ENCODE measurements at regions not wholly inside any gene's neighbourhood (a gene's known extent, or its start where the extent isn't known, plus 50 kb on each side); places are given as distances from the start of the nearest gene placed in this dataset.
"Not testable (repeated sequence)": the region's sequence is repeated elsewhere in the genome, so short reads cannot be mapped to it uniquely, and the experiment has no call there.

DNA sequence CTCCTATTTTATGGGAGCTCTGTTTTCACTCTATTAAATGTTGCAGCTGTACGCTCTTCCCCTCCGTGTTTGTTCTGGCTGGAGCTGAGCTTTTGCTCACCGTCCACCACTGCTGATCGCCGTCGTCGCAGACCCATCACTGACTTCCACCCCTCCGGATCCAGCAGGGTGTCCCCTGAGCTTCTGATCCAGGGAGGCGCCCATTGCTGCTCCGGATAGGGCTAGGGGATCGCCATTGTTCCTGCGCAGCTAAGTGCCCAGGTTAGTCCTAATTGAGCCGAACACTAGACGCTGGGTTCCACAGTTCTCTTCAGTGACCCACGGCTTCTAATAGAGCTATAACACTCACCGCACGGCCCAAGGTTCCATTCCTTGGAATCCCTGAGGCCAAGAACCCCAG lies 96.2 kb upstream of the PRDM9 start:
- Histone ChIP-seq H3K4ac (ENCODE audit: low read depth, low read length) (no peak overlapping the region), H2AK5ac (ENCODE audit: insufficient read length, low read length) (no peak overlapping the region), H3K23me2 (ENCODE audit: insufficient read length, low read depth, low read length, poor library complexity, severe bottlenecking) (no peaks in the 10 kb centered on the region), H2AFZ (ENCODE audit: low read length) (no peak overlapping the region), H4K8ac (replicated peaks; ENCODE audit: insufficient read length, low read depth, low read length) (no peak overlapping the region), H3K4me2 (ENCODE audit: insufficient read depth, insufficient read length, low read length) (no peak overlapping the region), H2BK15ac (ENCODE audit: low read depth, low read length) (no peak overlapping the region), H3K18ac (ENCODE audit: insufficient read length, low read depth, low read length) (no peak overlapping the region), H2BK120ac (ENCODE audit: low read depth, low read length, poor library complexity, severe bottlenecking) (no peak overlapping the region), H3K56ac (ENCODE audit: insufficient read length, low read depth, low read length) (no peak overlapping the region), H3K23ac (ENCODE audit: insufficient read length, low read depth, low read length) (no peak overlapping the region), H3K4me1 (ENCODE audit: insufficient read depth, low read length) (no peaks in the 10 kb centered on the region), H4K20me1 (ENCODE audit: control insufficient read depth, insufficient read depth, insufficient read length) (no peaks in the 10 kb centered on the region), H3K79me2 (ENCODE audit: insufficient read depth, low read length) (no peaks in the 10 kb centered on the region), H3K27ac (ENCODE audit: insufficient read length, low read depth, low read length) (no peak overlapping the region), H2BK5ac (ENCODE audit: insufficient read length, low read length) (no peak overlapping the region), H3T11ph (ENCODE audit: low read length) (no peak overlapping the region), H3K27me3 (ENCODE audit: insufficient read depth, low read length) (no peaks in the 10 kb centered on the region), H3K79me1 (ENCODE audit: insufficient read depth, low read depth, low read length, poor library complexity, severe bottlenecking) (no peaks in the 10 kb centered on the region), H4K91ac (ENCODE audit: insufficient read length, low read depth, low read length) (no peak overlapping the region), H2BK20ac (ENCODE audit: low read depth, low read length, poor library complexity, severe bottlenecking) (no peak overlapping the region), H4K5ac (ENCODE audit: insufficient read length, low read depth, low read length) (no peak overlapping the region), H3K9ac (ENCODE audit: extremely low read depth, insufficient read length, low read length) (no peak overlapping the region), H3K9me3 (ENCODE audit: control insufficient read depth, low read depth, low read length) (no peaks in the 10 kb centered on the region), H3K14ac (ENCODE audit: insufficient read depth, low read length) (no peak overlapping the region), H2BK12ac (ENCODE audit: insufficient read length, low read depth, low read length) (no peak overlapping the region)
- no peak for DNase-seq
- no CpG with 5 or more reads among the region's 17 CpGs for WGBS (ENCODE audit: extremely low coverage, insufficient read length, low lambda C conversion rate)
- TF ChIP-seq, protein P1, sequence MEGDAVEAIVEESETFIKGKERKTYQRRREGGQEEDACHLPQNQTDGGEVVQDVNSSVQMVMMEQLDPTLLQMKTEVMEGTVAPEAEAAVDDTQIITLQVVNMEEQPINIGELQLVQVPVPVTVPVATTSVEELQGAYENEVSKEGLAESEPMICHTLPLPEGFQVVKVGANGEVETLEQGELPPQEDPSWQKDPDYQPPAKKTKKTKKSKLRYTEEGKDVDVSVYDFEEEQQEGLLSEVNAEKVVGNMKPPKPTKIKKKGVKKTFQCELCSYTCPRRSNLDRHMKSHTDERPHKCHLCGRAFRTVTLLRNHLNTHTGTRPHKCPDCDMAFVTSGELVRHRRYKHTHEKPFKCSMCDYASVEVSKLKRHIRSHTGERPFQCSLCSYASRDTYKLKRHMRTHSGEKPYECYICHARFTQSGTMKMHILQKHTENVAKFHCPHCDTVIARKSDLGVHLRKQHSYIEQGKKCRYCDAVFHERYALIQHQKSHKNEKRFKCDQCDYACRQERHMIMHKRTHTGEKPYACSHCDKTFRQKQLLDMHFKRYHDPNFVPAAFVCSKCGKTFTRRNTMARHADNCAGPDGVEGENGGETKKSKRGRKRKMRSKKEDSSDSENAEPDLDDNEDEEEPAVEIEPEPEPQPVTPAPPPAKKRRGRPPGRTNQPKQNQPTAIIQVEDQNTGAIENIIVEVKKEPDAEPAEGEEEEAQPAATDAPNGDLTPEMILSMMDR (conservative IDR thresholded peaks at IDR 0.05), result no peak
- Mint-ChIP-seq H3K9me3 (peaks cover 0 to 4% of the 10 kb centered on the region in 2 experiments; a peak in 2 of 5 replicates), H3K4me3 (no peak overlapping the region), H3K4me1 (no peaks in the 10 kb centered on the region), H3K27ac (peak overlapping the region in 1 of 3 experiments; percentile 24; a peak in 1 of 7 replicates), H3K27me3 (ENCODE audit: low read depth) (no peaks in the 10 kb centered on the region), H3K36me3 (ENCODE audit: insufficient read depth in 1 of 3, low read depth in 3 of 3) (peaks cover 0 to 7% (median 0%) of the 10 kb centered on the region in 3 experiments; a peak in 2 of 7 replicates)

DNA sequence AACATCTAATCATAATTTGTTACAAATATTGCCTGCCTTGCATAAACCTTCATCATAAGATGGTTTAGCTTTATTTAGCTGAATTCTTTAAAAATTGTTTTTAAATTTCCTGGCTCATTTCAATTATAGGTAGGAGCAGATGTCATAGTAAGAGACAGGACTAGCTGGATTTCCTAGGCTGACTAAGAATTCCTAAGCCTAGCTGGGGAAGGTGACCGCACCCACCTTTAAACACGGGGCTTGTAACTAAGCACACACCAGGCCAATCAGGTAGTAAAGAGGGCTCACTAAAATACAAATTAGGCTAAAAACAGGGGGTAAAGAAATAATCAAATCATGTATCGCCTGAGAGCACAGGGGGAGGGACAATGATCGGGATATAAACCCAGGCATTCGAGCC lies 96.6 kb upstream of the PRDM9 start:
- not testable (repeated sequence) for H3K27ac ChIP-seq (ENCODE audit: insufficient read length, low read depth, low read length); H2AFZ ChIP-seq (ENCODE audit: low read length); H4K91ac ChIP-seq (ENCODE audit: insufficient read length, low read depth, low read length); H4K5ac ChIP-seq (ENCODE audit: insufficient read length, low read depth, low read length); H3K79me2 ChIP-seq (ENCODE audit: insufficient read depth, low read length); H2BK20ac ChIP-seq (ENCODE audit: low read depth, low read length, poor library complexity, severe bottlenecking); H3K4me1 ChIP-seq (ENCODE audit: insufficient read depth, low read length); H2BK15ac ChIP-seq (ENCODE audit: low read depth, low read length); H3K27me3 Mint-ChIP-seq (ENCODE audit: low read depth); H2BK120ac ChIP-seq (ENCODE audit: low read depth, low read length, poor library complexity, severe bottlenecking); H3K27ac Mint-ChIP-seq; H3K4me1 Mint-ChIP-seq; H3K23ac ChIP-seq (ENCODE audit: insufficient read length, low read depth, low read length); H3K4me2 ChIP-seq (ENCODE audit: insufficient read depth, insufficient read length, low read length); H3K23me2 ChIP-seq (ENCODE audit: insufficient read length, low read depth, low read length, poor library complexity, severe bottlenecking); H3K9me3 ChIP-seq (ENCODE audit: control insufficient read depth, low read depth, low read length); H3T11ph ChIP-seq (ENCODE audit: low read length); H2BK5ac ChIP-seq (ENCODE audit: insufficient read length, low read length); H2BK12ac ChIP-seq (ENCODE audit: insufficient read length, low read depth, low read length); H2AK5ac ChIP-seq (ENCODE audit: insufficient read length, low read length); DNase-seq; H3K4ac ChIP-seq (ENCODE audit: low read depth, low read length); H3K9ac ChIP-seq (ENCODE audit: extremely low read depth, insufficient read length, low read length); H4K20me1 ChIP-seq (ENCODE audit: control insufficient read depth, insufficient read depth, insufficient read length); H3K27me3 ChIP-seq (ENCODE audit: insufficient read depth, low read length); H3K36me3 Mint-ChIP-seq (ENCODE audit: insufficient read depth in 1 of 3, low read depth in 3 of 3); H3K4me3 Mint-ChIP-seq; H3K18ac ChIP-seq (ENCODE audit: insufficient read length, low read depth, low read length); H3K9me3 Mint-ChIP-seq; H3K79me1 ChIP-seq (ENCODE audit: insufficient read depth, low read depth, low read length, poor library complexity, severe bottlenecking); H3K56ac ChIP-seq (ENCODE audit: insufficient read length, low read depth, low read length); H3K14ac ChIP-seq (ENCODE audit: insufficient read depth, low read length); H4K8ac ChIP-seq (replicated peaks; ENCODE audit: insufficient read length, low read depth, low read length)
- WGBS (ENCODE audit: extremely low coverage, insufficient read length, low lambda C conversion rate), result no CpG with 5 or more reads among the region's 5 CpGs

All from H9 (cell line).